DOHH2 (cell line): ENCODE measurements at regions not wholly inside any gene's neighbourhood (a gene's known extent, or its start where the extent isn't known, plus 50 kb on each side); places are given as distances from the start of the nearest gene placed in this dataset.

Source experiments
- H3F3A ChIP-seq: fragments of 200-600 bp; sonication (generic), shearing (Covaris generic); 2 replicates; pipeline ENCODE4 v1.6.0; 2016; ENCODE audit warnings: antibody characterized with exemption, mild to moderate bottlenecking; ENCODE audit not compliant: control insufficient read depth, insufficient read depth
- H3K27ac ChIP-seq: fragments of 200-600 bp; sonication (generic); 2 replicates; pipeline ENCODE4 v1.5.1; 2014; ENCODE audit warnings: low read depth, mild to moderate bottlenecking, low read length, moderate library complexity
- H3K27me3 ChIP-seq: fragments of 200-600 bp; sonication (generic); 2 replicates; pipeline ENCODE4 v1.6.1; 2014; ENCODE audit warnings: mild to moderate bottlenecking, low read length, mixed read lengths; ENCODE audit not compliant: control insufficient read depth
- H3K36me3 ChIP-seq: fragments of 200-600 bp; sonication (generic); 2 replicates; pipeline ENCODE4 v1.6.1; 2014; ENCODE audit warnings: mild to moderate bottlenecking, low read length, moderate library complexity, mixed read lengths; ENCODE audit not compliant: control insufficient read depth
- H3K4me1 ChIP-seq: fragments of 200-600 bp; sonication (generic); 2 replicates; pipeline ENCODE4 v1.6.1; 2014; ENCODE audit warnings: mild to moderate bottlenecking, low read length, mixed read lengths; ENCODE audit not compliant: control insufficient read depth
- H3K4me2 ChIP-seq: fragments of 200-600 bp; sonication (generic); 2 replicates; pipeline ENCODE4 v1.6.0; 2014; ENCODE audit warnings: mild to moderate bottlenecking, low read length, moderate library complexity
- H3K4me3 ChIP-seq: fragments of 200-600 bp; sonication (generic); 2 replicates; pipeline ENCODE4 v1.5.1; 2014; ENCODE audit warnings: mild to moderate bottlenecking, low read length, mixed read lengths
- H3K79me2 ChIP-seq: fragments of 200-600 bp; sonication (generic); 2 replicates; pipeline ENCODE4 v1.6.1; 2014; ENCODE audit warnings: mild to moderate bottlenecking, low read length, mixed read lengths; ENCODE audit not compliant: control insufficient read depth
- H3K9me2 ChIP-seq: fragments of 200-600 bp; sonication (generic); replicated peaks from 2 replicates; pipeline ENCODE4 v1.6.1; 2014; ENCODE audit warnings: mild to moderate bottlenecking, low read length, mixed read lengths; ENCODE audit not compliant: control insufficient read depth
- H3K9me3 ChIP-seq: fragments of 200-600 bp; sonication (generic); 2 replicates; pipeline ENCODE4 v1.6.1; 2014; ENCODE audit warnings: antibody characterized with exemption, low read length, mixed read lengths; ENCODE audit not compliant: control insufficient read depth, insufficient read depth
- H4K20me1 ChIP-seq: fragments of 200-600 bp; sonication (generic); 2 replicates; pipeline ENCODE4 v1.6.0; 2014; ENCODE audit warnings: low read depth, mild to moderate bottlenecking, antibody characterized with exemption, low read length, moderate library complexity; ENCODE audit not compliant: control insufficient read depth, insufficient read depth
- EZH2phosphoT487 ChIP-seq: fragments of 200-600 bp; sonication (generic); IDR thresholded peaks from 2 replicates; pipeline ENCODE4 v1.6.1; 2017; ENCODE audit warnings: borderline replicate concordance, mild to moderate bottlenecking, antibody characterized with exemption, low read length, moderate library complexity, mixed read lengths
- TF ChIP-seq, protein P1 (sequence below): fragments of 200-600 bp; sonication (generic); IDR thresholded peaks from one replicate; pipeline ENCODE4 v1.5.1; 2014; ENCODE audit warnings: antibody characterized with exemption, mild to moderate bottlenecking, low read depth, low read length; ENCODE audit not compliant: poor library complexity, severe bottlenecking

DNA sequence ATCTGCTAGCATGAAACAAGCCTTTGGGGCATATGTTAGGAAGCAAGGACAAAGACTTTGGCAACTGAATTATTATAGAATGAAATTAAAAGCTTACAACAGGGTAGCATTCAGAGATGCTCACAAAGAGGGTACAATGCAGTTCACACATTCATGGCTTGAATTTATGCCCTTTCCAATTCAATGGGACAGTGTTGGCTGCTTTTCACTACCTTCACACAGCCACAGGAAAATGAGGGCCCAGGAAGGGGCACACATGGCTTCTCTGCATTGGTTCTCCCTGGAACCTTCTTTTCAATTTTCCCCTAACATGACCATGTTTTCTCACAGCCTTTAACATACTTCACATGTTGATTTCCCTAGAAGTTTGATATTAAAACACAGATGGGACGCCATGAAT, 978.1 kb downstream of the TMEM182 start:
- H3K9me3 ChIP-seq: no peaks in the 10 kb centered on the region; the same call in 1 of the 2 replicates
- no peak overlapping the region for H3K4me2 ChIP-seq
- H4K20me1 ChIP-seq: no peaks in the 10 kb centered on the region
- H3K27me3 ChIP-seq: no peaks in the 10 kb centered on the region
- no peaks in the 10 kb centered on the region for H3K79me2 ChIP-seq
- no peak overlapping the region for H3K4me3 ChIP-seq
- H3K27ac ChIP-seq: no peak overlapping the region
- no peak for TF ChIP-seq EZH2phosphoT487
- TF ChIP-seq, protein P1, sequence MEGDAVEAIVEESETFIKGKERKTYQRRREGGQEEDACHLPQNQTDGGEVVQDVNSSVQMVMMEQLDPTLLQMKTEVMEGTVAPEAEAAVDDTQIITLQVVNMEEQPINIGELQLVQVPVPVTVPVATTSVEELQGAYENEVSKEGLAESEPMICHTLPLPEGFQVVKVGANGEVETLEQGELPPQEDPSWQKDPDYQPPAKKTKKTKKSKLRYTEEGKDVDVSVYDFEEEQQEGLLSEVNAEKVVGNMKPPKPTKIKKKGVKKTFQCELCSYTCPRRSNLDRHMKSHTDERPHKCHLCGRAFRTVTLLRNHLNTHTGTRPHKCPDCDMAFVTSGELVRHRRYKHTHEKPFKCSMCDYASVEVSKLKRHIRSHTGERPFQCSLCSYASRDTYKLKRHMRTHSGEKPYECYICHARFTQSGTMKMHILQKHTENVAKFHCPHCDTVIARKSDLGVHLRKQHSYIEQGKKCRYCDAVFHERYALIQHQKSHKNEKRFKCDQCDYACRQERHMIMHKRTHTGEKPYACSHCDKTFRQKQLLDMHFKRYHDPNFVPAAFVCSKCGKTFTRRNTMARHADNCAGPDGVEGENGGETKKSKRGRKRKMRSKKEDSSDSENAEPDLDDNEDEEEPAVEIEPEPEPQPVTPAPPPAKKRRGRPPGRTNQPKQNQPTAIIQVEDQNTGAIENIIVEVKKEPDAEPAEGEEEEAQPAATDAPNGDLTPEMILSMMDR: no peak
- H3K36me3 ChIP-seq: no peaks in the 10 kb centered on the region
- H3F3A ChIP-seq: no peaks in the 10 kb centered on the region
- H3K9me2 ChIP-seq: no peaks in the 10 kb centered on the region
- no peaks in the 10 kb centered on the region for H3K4me1 ChIP-seq

DNA sequence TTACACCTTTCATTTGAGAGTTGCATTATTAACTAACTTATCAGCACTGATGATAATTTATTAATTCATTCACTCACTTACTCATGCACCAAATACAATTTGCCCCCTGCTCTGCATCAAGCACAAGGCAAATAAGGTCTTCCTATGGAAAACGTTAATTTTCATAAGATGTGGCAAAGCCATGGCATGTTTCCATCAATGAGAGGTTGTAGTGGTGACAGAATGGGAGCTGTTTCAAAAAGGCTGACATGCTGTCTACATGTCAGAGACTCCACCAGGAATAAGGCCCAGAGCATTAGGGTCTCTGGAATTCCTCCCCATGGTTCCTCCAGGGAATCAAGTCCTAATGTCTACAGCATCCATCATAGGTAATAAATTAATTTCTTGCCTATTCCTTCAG, 978.8 kb downstream of the TMEM182 start:
- TF ChIP-seq, protein P1: no peak
- no peak overlapping the region for H3K4me3 ChIP-seq
- no peaks in the 10 kb centered on the region for H3K79me2 ChIP-seq
- no peaks in the 10 kb centered on the region for H3K4me1 ChIP-seq
- no peaks in the 10 kb centered on the region for H3K36me3 ChIP-seq
- no peak overlapping the region for H3K4me2 ChIP-seq
- H3K27me3 ChIP-seq: no peaks in the 10 kb centered on the region
- H3K27ac ChIP-seq: no peak overlapping the region
- H3K9me2 ChIP-seq: no peaks in the 10 kb centered on the region
- no peaks in the 10 kb centered on the region for H3F3A ChIP-seq
- H3K9me3 ChIP-seq: no peaks in the 10 kb centered on the region
- H4K20me1 ChIP-seq: no peaks in the 10 kb centered on the region

DNA sequence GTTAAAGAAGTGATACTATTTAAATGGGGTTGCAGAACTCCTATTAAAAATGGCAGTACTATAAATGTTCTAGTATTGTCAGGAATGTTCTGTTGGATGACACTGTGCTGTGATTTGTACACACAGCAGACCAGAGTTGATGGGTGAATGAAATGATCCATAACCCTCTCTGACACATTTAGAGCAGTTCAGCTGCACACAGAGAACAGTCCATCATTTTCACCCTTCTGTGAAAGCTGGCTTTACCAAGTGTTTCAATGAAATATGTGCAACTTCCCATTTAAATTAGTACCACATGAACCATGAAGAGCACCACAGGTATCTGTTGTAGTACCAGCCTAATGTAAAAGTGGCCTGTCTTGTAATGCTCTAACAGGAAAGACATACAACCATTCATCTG, 981.4 kb downstream of the TMEM182 start:
- H3F3A ChIP-seq: no peaks in the 10 kb centered on the region
- no peaks in the 10 kb centered on the region for H3K9me3 ChIP-seq
- TF ChIP-seq EZH2phosphoT487: no peak
- TF ChIP-seq, protein P1: no peak
- H3K36me3 ChIP-seq: no peaks in the 10 kb centered on the region
- H3K4me3 ChIP-seq: no peak overlapping the region
- H3K4me1 ChIP-seq: no peaks in the 10 kb centered on the region
- H3K9me2 ChIP-seq: no peaks in the 10 kb centered on the region
- no peak overlapping the region for H3K27ac ChIP-seq
- H3K4me2 ChIP-seq: no peak overlapping the region
- no peaks in the 10 kb centered on the region for H4K20me1 ChIP-seq
- H3K79me2 ChIP-seq: no peaks in the 10 kb centered on the region
- H3K27me3 ChIP-seq: no peaks in the 10 kb centered on the region

DNA sequence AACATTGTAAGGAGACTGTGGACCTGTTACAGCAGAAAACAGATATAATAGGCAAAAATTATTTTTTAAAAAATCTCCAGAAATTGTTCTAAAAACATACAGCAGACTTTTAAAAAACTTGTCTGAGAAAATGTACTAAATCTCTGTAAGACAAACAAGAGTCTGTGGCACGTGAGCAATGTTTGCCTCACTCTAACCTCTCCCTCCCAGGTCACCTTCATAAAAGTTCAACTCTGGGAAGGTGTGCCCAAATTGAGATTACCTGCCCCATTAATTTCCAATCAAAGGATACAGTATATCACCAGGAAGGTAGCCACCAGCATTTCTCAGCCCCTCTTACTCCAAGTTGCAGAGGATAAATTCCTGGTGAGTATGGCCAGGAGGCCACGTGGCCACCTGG, 992.7 kb downstream of the TMEM182 start:
- no peaks in the 10 kb centered on the region for H3F3A ChIP-seq
- no peaks in the 10 kb centered on the region for H3K9me3 ChIP-seq
- no peak overlapping the region for H3K27ac ChIP-seq
- H3K4me3 ChIP-seq: no peak overlapping the region
- H3K4me2 ChIP-seq: no peak overlapping the region
- H3K27me3 ChIP-seq: no peaks in the 10 kb centered on the region
- H3K4me1 ChIP-seq: no peaks in the 10 kb centered on the region
- H3K79me2 ChIP-seq: no peaks in the 10 kb centered on the region
- no peaks in the 10 kb centered on the region for H4K20me1 ChIP-seq
- no peak for TF ChIP-seq EZH2phosphoT487
- TF ChIP-seq, protein P1: no peak
- H3K9me2 ChIP-seq: no peaks in the 10 kb centered on the region
- H3K36me3 ChIP-seq: no peaks in the 10 kb centered on the region
